ENCODE measurements at regions not wholly inside any gene's neighbourhood (a gene's known extent, or its start where the extent isn't known, plus 50 kb on each side); places are given as distances from the start of the nearest gene placed in this dataset.

DNA sequence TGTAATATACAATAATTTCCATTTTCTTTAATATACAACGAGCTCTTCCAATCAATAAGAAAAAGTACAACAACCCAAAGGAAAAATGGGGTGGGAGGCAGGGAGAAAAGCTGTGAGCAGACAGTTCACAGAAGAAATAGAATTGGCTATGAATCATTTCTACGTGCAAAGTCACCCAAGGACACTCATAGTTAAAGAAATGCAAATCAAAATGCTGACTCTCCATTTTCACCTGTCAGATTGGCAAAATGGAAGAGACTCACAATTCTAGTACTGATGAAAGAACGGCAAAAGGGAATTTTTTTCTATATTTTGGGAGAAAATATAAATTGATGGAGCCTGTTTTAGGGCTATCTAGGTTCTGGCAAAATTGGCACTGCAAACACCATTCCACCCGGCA, 116.3 kb upstream of the MEF2A start:
- Histone ChIP-seq H3K9ac (ENCODE audit: low read depth, low read length) (no peak overlapping the region), H3K4me1 (ENCODE audit: control insufficient read depth, insufficient read depth, low read length) (no peaks in the 10 kb centered on the region; the same call in 1 of the 2 replicates), H3K27ac (ENCODE audit: low read depth, low read length) (no peak overlapping the region), H3K36me3 (ENCODE audit: control insufficient read depth, insufficient read depth, low read length) (no peaks in the 10 kb centered on the region), H3K9me3 (ENCODE audit: control insufficient read depth, insufficient read depth, low read length) (no peaks in the 10 kb centered on the region), H3K4me3 (ENCODE audit: low read depth, low read length) (no peak overlapping the region), H3K27me3 (ENCODE audit: control insufficient read depth, insufficient read depth, low read length) (no peaks in the 10 kb centered on the region)

DNA sequence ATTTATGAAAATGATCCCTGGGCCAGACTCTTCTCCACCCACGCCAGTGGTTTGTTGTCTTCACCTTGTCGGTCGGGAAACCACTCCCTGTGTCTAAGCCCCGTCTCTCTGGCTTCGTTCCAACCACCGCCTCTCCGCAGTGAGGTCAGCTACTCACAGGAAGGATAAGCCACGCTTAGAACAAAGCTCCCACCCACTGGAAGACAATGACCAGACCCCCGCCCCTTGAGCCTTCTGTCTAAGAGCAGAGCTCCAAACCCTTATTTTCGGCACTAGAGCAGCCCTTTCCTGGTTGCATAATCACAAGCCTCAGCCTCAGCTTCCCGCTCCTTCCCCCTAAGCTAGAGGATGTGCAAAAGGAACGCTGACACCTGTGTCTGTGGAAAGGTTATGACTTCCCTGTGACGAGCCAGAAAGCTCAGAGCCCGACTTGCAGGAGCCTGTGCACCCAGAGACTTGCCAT, 114.9 kb upstream of the MEF2A start:
- H3K27me3 ChIP-seq (ENCODE audit: control insufficient read depth, insufficient read depth, low read length), result no peaks in the 10 kb centered on the region
- H3K4me3 ChIP-seq (ENCODE audit: low read depth, low read length), result no peak overlapping the region
- H3K9ac ChIP-seq (ENCODE audit: low read depth, low read length), result no peak overlapping the region
- H3K27ac ChIP-seq (ENCODE audit: low read depth, low read length), result no peak overlapping the region
- no peaks in the 10 kb centered on the region for H3K36me3 ChIP-seq (ENCODE audit: control insufficient read depth, insufficient read depth, low read length)
- no peaks in the 10 kb centered on the region; the same call in 1 of the 2 replicates for H3K4me1 ChIP-seq (ENCODE audit: control insufficient read depth, insufficient read depth, low read length)
- H3K9me3 ChIP-seq (ENCODE audit: control insufficient read depth, insufficient read depth, low read length), result no peaks in the 10 kb centered on the region

DNA sequence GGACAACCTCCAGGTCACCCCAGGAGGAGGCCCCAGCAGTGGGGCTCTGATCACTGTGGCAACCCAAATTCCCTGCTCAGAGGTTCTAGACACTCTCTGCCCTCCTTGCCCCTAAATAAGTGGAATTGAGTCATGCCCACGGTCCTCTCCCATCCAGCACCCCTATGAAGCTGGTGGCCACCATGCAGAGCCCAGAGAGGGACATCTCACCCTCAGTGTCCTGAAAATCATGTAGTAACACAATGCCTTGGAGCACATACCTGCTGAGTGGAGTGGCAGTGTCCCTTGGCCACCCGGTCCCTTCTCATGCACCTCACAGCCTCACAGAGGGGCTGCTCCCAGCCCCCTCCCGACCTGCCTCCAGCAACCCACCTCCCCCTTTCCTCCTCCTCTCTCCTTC, 114.3 kb upstream of the MEF2A start:
- Histone ChIP-seq H3K27me3 (ENCODE audit: control insufficient read depth, insufficient read depth, low read length) (no peaks in the 10 kb centered on the region), H3K9ac (ENCODE audit: low read depth, low read length) (no peak overlapping the region), H3K36me3 (ENCODE audit: control insufficient read depth, insufficient read depth, low read length) (no peaks in the 10 kb centered on the region), H3K4me3 (ENCODE audit: low read depth, low read length) (no peak overlapping the region), H3K27ac (ENCODE audit: low read depth, low read length) (no peak overlapping the region), H3K4me1 (ENCODE audit: control insufficient read depth, insufficient read depth, low read length) (no peaks in the 10 kb centered on the region; the same call in 1 of the 2 replicates), H3K9me3 (ENCODE audit: control insufficient read depth, insufficient read depth, low read length) (no peaks in the 10 kb centered on the region)

DNA sequence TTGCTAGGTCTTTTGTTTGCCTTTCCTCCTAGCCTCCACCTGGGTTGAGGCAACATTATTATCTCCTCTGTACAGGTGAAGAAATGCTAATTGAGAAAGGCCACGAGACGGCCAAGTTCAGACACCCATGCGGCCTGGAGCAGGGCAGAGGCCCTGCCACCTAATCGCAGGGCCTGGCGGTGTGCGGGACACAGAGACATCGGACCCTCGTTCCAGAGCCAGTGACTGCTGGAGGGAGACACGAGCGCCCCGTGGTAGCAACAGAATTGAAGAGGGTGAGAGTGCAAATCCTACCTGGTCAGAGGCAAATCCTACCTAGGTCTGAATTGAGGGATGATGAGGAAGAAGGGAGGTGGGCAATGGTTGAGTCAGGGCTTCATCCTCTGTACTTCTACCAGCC, 113.8 kb upstream of the MEF2A start:
- Histone ChIP-seq H3K27ac (ENCODE audit: low read depth, low read length) (no peak overlapping the region), H3K27me3 (ENCODE audit: control insufficient read depth, insufficient read depth, low read length) (no peaks in the 10 kb centered on the region), H3K9ac (ENCODE audit: low read depth, low read length) (no peak overlapping the region), H3K9me3 (ENCODE audit: control insufficient read depth, insufficient read depth, low read length) (no peaks in the 10 kb centered on the region), H3K36me3 (ENCODE audit: control insufficient read depth, insufficient read depth, low read length) (no peaks in the 10 kb centered on the region), H3K4me3 (ENCODE audit: low read depth, low read length) (no peak overlapping the region), H3K4me1 (ENCODE audit: control insufficient read depth, insufficient read depth, low read length) (no peaks in the 10 kb centered on the region; the same call in 1 of the 2 replicates)

DNA sequence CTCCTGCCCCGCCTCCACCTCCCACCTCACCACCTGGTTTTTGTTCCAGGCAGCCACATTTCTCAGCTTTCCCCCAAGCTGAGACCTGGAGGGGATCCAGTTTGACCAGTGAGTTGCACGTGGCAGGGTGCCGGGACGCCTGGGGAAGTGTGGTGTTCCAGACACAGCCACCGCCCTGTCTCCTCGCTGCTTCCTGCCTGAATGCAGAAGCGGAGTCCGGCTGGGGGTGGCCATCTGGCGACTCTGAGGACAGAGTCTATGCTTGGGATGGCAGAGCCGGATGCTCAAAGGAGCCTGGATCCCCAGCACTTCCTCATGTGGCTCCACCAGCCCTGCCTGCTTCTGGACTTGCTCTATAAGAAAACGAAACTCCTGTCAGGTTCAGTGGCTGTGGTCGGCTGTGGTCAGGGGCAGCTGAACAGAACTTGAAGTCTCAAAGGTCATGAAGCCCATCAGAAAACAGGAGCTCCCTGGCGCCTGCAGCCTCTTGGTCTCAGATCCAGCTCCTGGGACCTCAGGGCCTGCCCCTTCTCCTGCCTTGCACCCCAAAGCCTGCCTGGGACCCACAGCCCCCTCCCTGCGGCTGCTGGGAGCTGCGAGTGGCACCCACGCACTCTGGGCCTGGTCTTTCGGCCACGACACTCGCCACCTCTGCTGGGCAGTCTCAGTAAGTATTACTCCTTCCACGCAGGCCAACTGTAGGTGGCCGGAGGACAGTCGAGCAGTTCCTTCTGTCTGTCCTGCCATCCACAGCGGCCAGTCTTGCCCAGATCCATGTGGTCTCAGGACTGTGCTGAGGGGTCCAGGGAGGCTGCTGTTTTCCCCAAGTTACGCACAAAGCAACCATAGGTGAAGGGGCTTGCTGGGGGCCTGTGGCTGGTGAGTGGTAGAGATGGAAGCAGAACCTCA, 112.8 kb upstream of the MEF2A start:
- H3K4me3 ChIP-seq (ENCODE audit: low read depth, low read length), result no peak overlapping the region
- H3K9me3 ChIP-seq (ENCODE audit: control insufficient read depth, insufficient read depth, low read length), result no peaks in the 10 kb centered on the region
- no peak overlapping the region for H3K9ac ChIP-seq (ENCODE audit: low read depth, low read length)
- no peak overlapping the region for H3K27ac ChIP-seq (ENCODE audit: low read depth, low read length)
- no peaks in the 10 kb centered on the region for H3K27me3 ChIP-seq (ENCODE audit: control insufficient read depth, insufficient read depth, low read length)
- H3K4me1 ChIP-seq (ENCODE audit: control insufficient read depth, insufficient read depth, low read length), result no peaks in the 10 kb centered on the region
- H3K36me3 ChIP-seq (ENCODE audit: control insufficient read depth, insufficient read depth, low read length), result no peaks in the 10 kb centered on the region

DNA sequence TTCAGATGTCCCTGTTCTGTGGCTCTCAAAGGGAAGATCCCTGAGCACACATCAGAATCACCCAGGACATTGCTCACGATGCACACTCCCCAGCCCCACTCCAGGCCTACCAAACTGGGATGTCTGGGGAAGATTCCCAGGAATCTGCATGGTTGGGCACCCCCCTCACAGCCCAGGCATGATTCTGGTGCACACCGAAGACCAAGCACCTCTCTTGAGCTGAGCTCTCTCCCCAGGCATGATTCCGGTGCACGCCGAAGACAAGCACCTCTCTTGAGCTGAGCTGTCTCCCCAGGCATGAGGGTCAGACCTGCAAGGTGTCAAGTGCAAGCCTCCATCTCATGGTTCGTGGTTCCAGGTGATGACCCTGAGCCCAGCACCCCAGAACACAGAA, 112.2 kb upstream of the MEF2A start:
- Histone ChIP-seq H3K4me3 (ENCODE audit: low read depth, low read length) (no peak overlapping the region), H3K9me3 (ENCODE audit: control insufficient read depth, insufficient read depth, low read length) (no peaks in the 10 kb centered on the region), H3K36me3 (ENCODE audit: control insufficient read depth, insufficient read depth, low read length) (no peaks in the 10 kb centered on the region), H3K4me1 (ENCODE audit: control insufficient read depth, insufficient read depth, low read length) (no peaks in the 10 kb centered on the region), H3K27ac (ENCODE audit: low read depth, low read length) (no peak overlapping the region), H3K27me3 (ENCODE audit: control insufficient read depth, insufficient read depth, low read length) (no peaks in the 10 kb centered on the region), H3K9ac (ENCODE audit: low read depth, low read length) (no peak overlapping the region)

DNA sequence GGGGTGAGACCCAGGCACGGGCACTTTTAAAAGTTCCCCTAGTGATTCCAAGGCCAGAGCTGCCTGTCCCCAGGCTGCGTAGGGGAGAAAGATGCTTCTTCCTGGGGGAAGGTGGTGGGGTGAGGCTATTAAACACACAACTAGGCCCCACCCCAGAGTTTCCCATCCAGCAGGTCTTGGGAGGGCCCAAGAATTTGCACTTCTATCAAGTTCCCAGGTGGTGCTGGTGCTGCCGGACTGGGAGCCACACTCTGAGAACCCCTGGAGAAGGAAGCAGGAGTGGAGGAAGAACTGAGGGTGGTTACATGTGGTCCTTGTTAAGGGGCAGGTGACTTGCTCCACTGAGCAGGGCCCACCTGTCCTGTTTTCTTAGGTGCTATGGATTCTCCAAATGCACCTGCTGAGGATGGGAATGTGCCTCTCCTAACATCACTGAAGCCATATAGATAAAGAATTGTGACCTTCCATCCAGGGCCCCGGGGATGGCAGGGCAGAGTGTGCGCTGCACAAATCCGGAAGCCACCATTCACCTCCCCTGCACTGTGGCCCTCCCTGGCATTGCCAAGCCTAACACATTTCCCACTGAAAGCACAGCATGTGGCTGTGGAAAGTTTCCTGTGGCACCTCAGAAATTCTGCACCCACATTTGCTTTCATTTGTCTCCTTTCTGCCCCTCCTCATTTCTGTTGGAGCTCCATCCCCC, 111.5 kb upstream of the MEF2A start:
- H3K4me1 ChIP-seq (ENCODE audit: control insufficient read depth, insufficient read depth, low read length), result no peaks in the 10 kb centered on the region
- no peak overlapping the region for H3K9ac ChIP-seq (ENCODE audit: low read depth, low read length)
- no peak overlapping the region for H3K4me3 ChIP-seq (ENCODE audit: low read depth, low read length)
- H3K36me3 ChIP-seq (ENCODE audit: control insufficient read depth, insufficient read depth, low read length), result no peaks in the 10 kb centered on the region
- H3K9me3 ChIP-seq (ENCODE audit: control insufficient read depth, insufficient read depth, low read length), result no peaks in the 10 kb centered on the region
- no peak overlapping the region for H3K27ac ChIP-seq (ENCODE audit: low read depth, low read length)
- no peaks in the 10 kb centered on the region for H3K27me3 ChIP-seq (ENCODE audit: control insufficient read depth, insufficient read depth, low read length)

DNA sequence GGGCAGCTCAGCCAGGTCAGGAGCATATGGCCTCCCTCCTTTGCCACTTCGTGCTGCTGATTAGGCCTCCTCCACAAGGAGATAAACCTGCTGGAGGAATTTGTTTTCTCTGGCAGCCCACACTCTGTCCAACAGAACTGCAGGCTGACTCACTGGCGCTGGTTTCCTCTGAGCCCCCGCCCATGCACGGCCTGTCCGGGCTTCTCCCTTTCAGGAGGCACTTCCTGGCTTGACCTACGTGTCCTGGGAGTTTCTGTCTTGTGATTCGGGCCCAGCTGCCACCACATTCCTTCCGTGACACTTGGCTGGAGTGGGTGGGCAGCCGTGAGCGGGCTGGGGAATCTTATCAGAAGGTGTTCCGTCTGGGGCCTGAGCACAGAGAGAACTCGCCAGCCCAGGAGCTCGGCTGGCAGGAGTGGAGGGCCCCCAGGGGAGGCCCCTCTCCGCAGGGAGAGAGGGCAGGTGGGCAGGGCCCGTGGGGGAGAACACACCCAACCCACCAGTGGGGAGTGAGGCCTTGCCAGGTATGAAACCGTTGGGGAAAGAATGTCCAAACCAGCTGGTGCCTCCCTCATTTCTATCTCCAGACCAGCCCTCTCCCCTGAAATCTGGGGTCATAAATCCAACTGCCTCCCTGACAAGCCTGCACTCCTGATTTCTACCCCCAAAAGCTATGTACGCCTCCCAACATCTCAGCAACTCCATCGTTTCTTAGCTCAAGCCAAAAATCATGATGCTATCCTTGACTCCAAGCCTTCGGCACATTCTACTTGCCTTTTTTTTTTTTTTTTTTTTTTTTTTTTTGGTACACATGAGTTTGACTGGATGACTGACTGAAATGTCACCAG, 110.6 kb upstream of the MEF2A start:
- Histone ChIP-seq H3K4me3 (ENCODE audit: low read depth, low read length) (no peak overlapping the region), H3K27ac (ENCODE audit: low read depth, low read length) (no peak overlapping the region), H3K36me3 (ENCODE audit: control insufficient read depth, insufficient read depth, low read length) (no peaks in the 10 kb centered on the region), H3K27me3 (ENCODE audit: control insufficient read depth, insufficient read depth, low read length) (no peaks in the 10 kb centered on the region), H3K9ac (ENCODE audit: low read depth, low read length) (no peak overlapping the region), H3K9me3 (ENCODE audit: control insufficient read depth, insufficient read depth, low read length) (no peaks in the 10 kb centered on the region), H3K4me1 (ENCODE audit: control insufficient read depth, insufficient read depth, low read length) (no peaks in the 10 kb centered on the region)

DNA sequence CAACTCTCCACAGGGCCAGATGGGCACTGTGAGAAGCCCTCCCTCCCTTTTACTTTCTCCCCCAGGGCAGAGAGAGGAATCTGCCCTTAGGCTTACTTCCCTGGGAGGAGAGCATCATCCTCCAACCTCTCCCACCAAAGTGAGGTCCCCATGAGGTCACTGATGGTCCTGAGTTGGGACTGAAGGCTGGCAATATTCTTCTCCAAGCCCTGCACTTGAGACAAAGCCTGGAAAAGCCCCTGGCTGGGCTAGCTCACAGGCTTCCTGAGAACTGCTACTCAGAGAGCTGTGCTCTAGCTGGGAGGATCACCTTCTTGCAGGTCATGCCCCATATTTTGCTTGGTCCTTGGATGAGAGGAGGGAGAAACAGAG, 110.0 kb upstream of the MEF2A start:
- Histone ChIP-seq H3K9me3 (ENCODE audit: control insufficient read depth, insufficient read depth, low read length) (no peaks in the 10 kb centered on the region), H3K27ac (ENCODE audit: low read depth, low read length) (no peak overlapping the region), H3K27me3 (ENCODE audit: control insufficient read depth, insufficient read depth, low read length) (no peaks in the 10 kb centered on the region), H3K4me3 (ENCODE audit: low read depth, low read length) (no peak overlapping the region), H3K4me1 (ENCODE audit: control insufficient read depth, insufficient read depth, low read length) (no peaks in the 10 kb centered on the region), H3K9ac (ENCODE audit: low read depth, low read length) (no peak overlapping the region), H3K36me3 (ENCODE audit: control insufficient read depth, insufficient read depth, low read length) (no peaks in the 10 kb centered on the region)

DNA sequence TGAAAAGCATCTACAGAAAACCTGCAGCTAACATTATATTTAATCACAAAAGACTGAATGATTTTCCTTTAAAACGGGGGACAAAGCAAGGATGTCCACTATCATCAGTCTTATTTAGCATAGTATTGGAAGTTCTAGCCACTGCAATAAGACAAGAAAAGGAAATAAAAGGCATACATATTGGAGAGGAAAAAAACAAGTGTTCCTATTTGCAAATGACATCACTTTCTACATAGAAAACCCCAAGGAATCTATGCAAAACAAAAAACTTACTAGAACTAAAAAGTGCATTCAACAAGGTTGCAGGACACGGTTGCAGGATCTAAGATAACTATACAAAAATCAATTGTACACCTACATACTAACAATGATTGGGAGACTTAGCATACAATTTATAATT, 101.6 kb upstream of the MEF2A start:
- no peaks in the 10 kb centered on the region for H3K27me3 ChIP-seq (ENCODE audit: control insufficient read depth, insufficient read depth, low read length)
- no peaks in the 10 kb centered on the region for H3K36me3 ChIP-seq (ENCODE audit: control insufficient read depth, insufficient read depth, low read length)
- H3K27ac ChIP-seq (ENCODE audit: low read depth, low read length), result no peak overlapping the region
- H3K4me1 ChIP-seq (ENCODE audit: control insufficient read depth, insufficient read depth, low read length), result no peaks in the 10 kb centered on the region
- peaks cover 8% of the 10 kb centered on the region for H3K9me3 ChIP-seq (ENCODE audit: control insufficient read depth, insufficient read depth, low read length)
- H3K4me3 ChIP-seq (ENCODE audit: low read depth, low read length), result no peak overlapping the region
- no peak overlapping the region for H3K9ac ChIP-seq (ENCODE audit: low read depth, low read length)

Data from HUES48 (cell line).